Naive thymus-derived CD8-positive, alpha-beta T cell (primary cell): ENCODE measurements at regions not wholly inside any gene's neighbourhood (a gene's known extent, or its start where the extent isn't known, plus 50 kb on each side); places are given as distances from the start of the nearest gene placed in this dataset.

Source experiments
- ATAC-seq, 2 donors: fragments of 150-1000 bp; cut with Tn5 transposase in 1 of 2; sonication (Bioruptor Pico), chemical (Tn5 transposase) in 1 of 2; 1 replicate in 1 of 2; 2 replicates in 1 of 2; pipeline ENCODE4 v1.10.0; 2021; ENCODE audit warnings: mild to moderate bottlenecking in 2 of 2, moderate library complexity in 2 of 2
- POLR2A ChIA-PET: fragments of 350-600 bp; sonication (Branson Sonifier 250); formaldehyde crosslinking; loops from one replicate; lab custom pipeline; 2021; ENCODE audit warnings: antibody characterized with exemption; lab: Charles Lee
- DNase-seq, 10 donors: peaks; one replicate each; pipeline versions ENCODE4 v3.0.0 to v3.0.0-alpha.2; 2020 to 2022
- H3K27ac Mint-ChIP-seq, 10 donors: one replicate each; pipeline ENCODE4 v1.8.0; 2020 to 2022; ENCODE audit warnings: mild to moderate bottlenecking in 10 of 10, mixed read lengths in 10 of 10, moderate library complexity in 4 of 10, inconsistent platforms in 1 of 10
- H3K27me3 Mint-ChIP-seq, 5 donors: one replicate each; pipeline ENCODE4 v1.8.0; 2021 to 2022; ENCODE audit warnings: mixed read lengths in 5 of 5
- H3K36me3 Mint-ChIP-seq, 3 donors: one replicate each; pipeline ENCODE4 v1.8.0; 2020 to 2022; ENCODE audit warnings: mixed read lengths in 3 of 3, mild to moderate bottlenecking in 2 of 3, inconsistent platforms in 1 of 3
- H3K4me1 Mint-ChIP-seq, 4 donors: one replicate each; pipeline ENCODE4 v1.8.0; 2021 to 2022; ENCODE audit warnings: mixed read lengths in 4 of 4
- H3K4me3 Mint-ChIP-seq, 10 donors: one replicate each; pipeline ENCODE4 v1.8.0; 2020 to 2022; ENCODE audit warnings: mild to moderate bottlenecking in 10 of 10, mixed read lengths in 10 of 10, moderate library complexity in 6 of 10, inconsistent platforms in 1 of 10
- H3K9me3 Mint-ChIP-seq, 9 donors: one replicate each; pipeline ENCODE4 v1.8.0; 2020 to 2022; ENCODE audit warnings: mixed read lengths in 9 of 9, mild to moderate bottlenecking in 3 of 9, inconsistent platforms in 1 of 9, moderate library complexity in 1 of 9

DNA sequence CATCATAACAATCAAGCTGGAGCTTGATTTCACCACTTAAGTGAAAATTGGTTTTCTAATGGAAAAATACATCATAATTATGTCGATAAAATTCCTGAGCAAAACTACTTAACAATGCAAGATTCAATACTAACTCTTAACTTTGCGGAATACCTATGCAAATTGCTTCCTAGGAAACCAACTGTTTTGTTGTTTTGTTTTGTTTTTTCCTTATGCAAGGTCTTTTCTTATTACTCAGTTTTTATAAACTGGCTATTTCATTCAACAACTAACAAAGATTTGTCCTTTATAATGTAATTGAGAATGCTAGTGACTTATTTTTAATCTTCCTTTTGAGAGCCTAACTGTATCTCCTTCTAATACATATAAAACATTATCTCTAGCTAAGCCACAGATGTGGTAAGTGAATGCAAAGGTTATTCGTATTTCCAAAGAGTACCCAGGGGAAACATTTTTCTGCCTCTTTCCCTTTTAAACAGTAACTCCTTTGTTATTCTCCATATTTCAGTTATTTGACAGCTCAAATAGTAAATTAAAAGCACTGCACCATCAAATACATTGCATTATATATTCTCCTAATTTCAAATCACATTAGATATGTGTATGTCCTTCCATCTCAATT is 609.4 kb downstream of the SLCO4C1 start:
- DNase-seq (no peak), ATAC-seq (no peak)
- H3K27ac Mint-ChIP-seq = no peak overlapping the region
- H3K4me3 Mint-ChIP-seq = no peak overlapping the region
- POLR2A ChIA-PET = no interaction called here
- peaks cover 0 to 1% (median 0%) of the 10 kb centered on the region in 4 donors for H3K4me1 Mint-ChIP-seq
- peaks cover 0 to 3% (median 0%) of the 10 kb centered on the region in 5 donors for H3K27me3 Mint-ChIP-seq
- no peaks in the 10 kb centered on the region for H3K36me3 Mint-ChIP-seq
- no peaks in the 10 kb centered on the region for H3K9me3 Mint-ChIP-seq

GRCh38 chr5:101679816-101680215 is 616.3 kb downstream of the SLCO4C1 start:
- no peak overlapping the region for H3K27ac Mint-ChIP-seq
- ATAC-seq = no peak
- H3K27me3 Mint-ChIP-seq = peaks cover 0 to 3% (median 0%) of the 10 kb centered on the region in 5 donors
- no peaks in the 10 kb centered on the region for H3K9me3 Mint-ChIP-seq
- no peaks in the 10 kb centered on the region for H3K36me3 Mint-ChIP-seq
- DNase-seq = no peak
- POLR2A ChIA-PET = no interaction called here
- H3K4me3 Mint-ChIP-seq = no peak overlapping the region
- H3K4me1 Mint-ChIP-seq = peaks cover 0 to 2% (median 0%) of the 10 kb centered on the region in 4 donors

DNA sequence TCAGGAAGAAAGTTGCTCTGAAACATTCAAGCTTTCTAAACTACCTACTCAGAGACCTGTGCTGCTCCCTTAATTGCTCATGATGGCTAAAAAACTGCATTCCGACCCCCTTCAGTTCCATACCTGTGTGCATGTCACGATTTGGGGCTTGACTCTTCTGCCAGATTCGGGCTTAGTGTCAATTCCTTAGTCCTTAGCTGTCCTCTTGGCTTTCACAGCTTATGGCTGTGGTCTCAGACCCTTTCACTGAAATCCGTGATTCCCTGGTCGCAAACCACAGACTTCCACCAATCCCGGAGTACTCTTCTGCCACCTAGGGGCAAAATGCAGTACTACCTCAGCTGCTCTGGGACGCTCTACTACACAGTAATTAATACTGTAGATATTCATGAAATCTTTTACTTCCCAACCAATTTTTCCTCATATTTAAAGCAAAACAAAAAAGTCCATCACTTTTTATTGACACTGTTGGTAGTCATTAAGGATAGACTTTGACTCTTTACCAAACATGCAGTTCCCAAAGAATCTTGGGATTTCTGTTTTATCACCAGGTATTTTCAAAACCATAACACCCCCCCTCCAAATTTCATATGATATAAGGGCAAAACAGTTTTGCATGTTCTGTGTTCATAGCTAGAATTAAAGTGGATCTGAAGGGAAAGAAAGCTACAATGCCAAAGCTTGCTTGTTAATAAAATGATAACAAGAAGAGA is 617.4 kb downstream of the SLCO4C1 start:
- DNase-seq (peak in 5 of 10 donors; percentile 0 to 23 (median 13)), ATAC-seq (no peak)
- Mint-ChIP-seq H3K9me3 (no peaks in the 10 kb centered on the region), H3K36me3 (no peaks in the 10 kb centered on the region), H3K4me3 (no peak overlapping the region), H3K27ac (no peak overlapping the region), H3K4me1 (peaks cover 0 to 2% (median 0%) of the 10 kb centered on the region in 4 donors), H3K27me3 (peaks cover 0 to 3% (median 0%) of the 10 kb centered on the region in 5 donors)
- POLR2A ChIA-PET = no interaction called here

GRCh38 chr5:101677961-101678360 is 618.1 kb downstream of the SLCO4C1 start:
- H3K36me3 Mint-ChIP-seq = no peaks in the 10 kb centered on the region
- H3K9me3 Mint-ChIP-seq = no peaks in the 10 kb centered on the region
- POLR2A ChIA-PET = no interaction called here
- H3K4me3 Mint-ChIP-seq = no peak overlapping the region
- H3K27ac Mint-ChIP-seq = no peak overlapping the region
- ATAC-seq (no peak), DNase-seq (no peak)
- peaks cover 0 to 3% (median 0%) of the 10 kb centered on the region in 5 donors for H3K27me3 Mint-ChIP-seq
- H3K4me1 Mint-ChIP-seq = peaks cover 0 to 2% (median 0%) of the 10 kb centered on the region in 4 donors

GRCh38 chr5:101676646-101677045 is 619.4 kb downstream of the SLCO4C1 start:
- no peak overlapping the region for H3K4me3 Mint-ChIP-seq
- DNase-seq (no peak), ATAC-seq (no peak)
- H3K27me3 Mint-ChIP-seq = peaks cover 0 to 3% (median 0%) of the 10 kb centered on the region in 5 donors
- no peaks in the 10 kb centered on the region for H3K36me3 Mint-ChIP-seq
- POLR2A ChIA-PET = no interaction called here
- no peaks in the 10 kb centered on the region for H3K9me3 Mint-ChIP-seq
- peaks cover 0 to 2% (median 0%) of the 10 kb centered on the region in 4 donors for H3K4me1 Mint-ChIP-seq
- no peak overlapping the region for H3K27ac Mint-ChIP-seq

GRCh38 chr5:101675510-101676219 is 620.4 kb downstream of the SLCO4C1 start:
- H3K4me3 Mint-ChIP-seq = no peak overlapping the region
- H3K4me1 Mint-ChIP-seq = peaks cover 0 to 2% (median 0%) of the 10 kb centered on the region in 4 donors
- ATAC-seq (no peak), DNase-seq (no peak)
- H3K9me3 Mint-ChIP-seq = no peaks in the 10 kb centered on the region
- H3K27ac Mint-ChIP-seq = no peak overlapping the region
- POLR2A ChIA-PET = no interaction called here
- peaks cover 0 to 8% (median 0%) of the 10 kb centered on the region in 5 donors for H3K27me3 Mint-ChIP-seq
- H3K36me3 Mint-ChIP-seq = no peaks in the 10 kb centered on the region

GRCh38 chr5:101673120-101673519 is 623.0 kb downstream of the SLCO4C1 start:
- no peak for ATAC-seq
- H3K27me3 Mint-ChIP-seq = peaks cover 0 to 8% (median 0%) of the 10 kb centered on the region in 5 donors
- H3K4me1 Mint-ChIP-seq = no peaks in the 10 kb centered on the region
- H3K9me3 Mint-ChIP-seq = no peaks in the 10 kb centered on the region
- H3K36me3 Mint-ChIP-seq = no peaks in the 10 kb centered on the region
- no peak for DNase-seq
- H3K4me3 Mint-ChIP-seq = no peak overlapping the region
- H3K27ac Mint-ChIP-seq = no peak overlapping the region
- POLR2A ChIA-PET = no interaction called here

DNA sequence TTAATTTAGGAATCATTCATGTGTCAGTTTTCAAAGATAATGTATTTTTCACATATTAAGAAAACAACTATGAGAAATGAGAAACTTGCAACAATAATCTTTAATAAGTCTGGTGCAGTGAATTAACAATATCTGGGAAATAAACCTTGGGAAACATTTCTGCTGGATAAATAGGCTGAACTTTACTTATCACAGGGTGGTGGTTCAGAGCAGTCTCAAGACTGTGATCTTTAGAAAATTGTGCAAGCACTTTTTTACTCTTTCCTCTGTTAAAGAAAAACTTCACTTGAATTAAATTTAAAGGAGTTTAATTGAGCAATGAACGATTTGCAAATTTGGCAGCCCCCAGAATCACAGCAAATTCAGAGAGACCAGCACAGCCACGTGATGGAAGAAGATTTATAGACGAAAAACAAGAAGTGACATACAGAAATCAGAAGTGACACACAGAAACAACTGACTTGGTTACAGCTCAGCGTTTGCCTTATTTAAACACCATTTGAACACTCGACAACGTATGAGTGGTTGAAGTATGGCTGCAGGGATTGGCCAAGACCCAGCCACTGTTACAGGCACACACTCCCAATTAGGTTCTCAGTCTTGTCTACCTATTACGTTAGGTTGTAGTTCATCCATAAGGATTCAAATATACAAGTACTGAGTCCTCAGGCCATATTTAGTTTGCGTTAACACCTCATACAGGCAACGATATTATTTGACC is 631.9 kb downstream of the SLCO4C1 start:
- POLR2A ChIA-PET = no interaction called here

GRCh38 chr5:101663543-101663942 is 632.5 kb downstream of the SLCO4C1 start:
- ATAC-seq = no peak
- peaks cover 0 to 2% (median 0%) of the 10 kb centered on the region in 9 donors for H3K9me3 Mint-ChIP-seq
- no peak overlapping the region for H3K27ac Mint-ChIP-seq
- no peak for DNase-seq
- H3K4me3 Mint-ChIP-seq = no peak overlapping the region
- POLR2A ChIA-PET = no interaction called here
- peaks cover 0 to 2% (median 0%) of the 10 kb centered on the region in 5 donors for H3K27me3 Mint-ChIP-seq
- H3K4me1 Mint-ChIP-seq = no peaks in the 10 kb centered on the region
- no peaks in the 10 kb centered on the region for H3K36me3 Mint-ChIP-seq

More for the DNA sequence above, 631.9 kb downstream of the SLCO4C1 start:
- ATAC-seq = no peak
- Mint-ChIP-seq H3K4me1 (no peaks in the 10 kb centered on the region), H3K9me3 (peaks cover 0 to 2% (median 0%) of the 10 kb centered on the region in 9 donors), H3K27ac (no peak overlapping the region), H3K36me3 (no peaks in the 10 kb centered on the region), H3K4me3 (no peak overlapping the region), H3K27me3 (peaks cover 0 to 2% (median 0%) of the 10 kb centered on the region in 5 donors)
- no peak for DNase-seq

GRCh38 chr5:101662263-101662662 is 633.8 kb downstream of the SLCO4C1 start:
- H3K36me3 Mint-ChIP-seq = no peaks in the 10 kb centered on the region

GRCh38 chr5:101658433-101658832 is 637.7 kb downstream of the SLCO4C1 start:
- peaks cover 0 to 2% (median 0%) of the 10 kb centered on the region in 5 donors for H3K27me3 Mint-ChIP-seq
- H3K4me3 Mint-ChIP-seq = no peak overlapping the region
- H3K9me3 Mint-ChIP-seq = no peaks in the 10 kb centered on the region
- ATAC-seq = no peak
- POLR2A ChIA-PET = no interaction called here
- no peaks in the 10 kb centered on the region for H3K4me1 Mint-ChIP-seq
- no peak for DNase-seq
- H3K27ac Mint-ChIP-seq = no peak overlapping the region
- H3K36me3 Mint-ChIP-seq = no peaks in the 10 kb centered on the region

More at GRCh38 chr5:101662263-101662662, 633.8 kb downstream of the SLCO4C1 start:
- peaks cover 0 to 2% (median 0%) of the 10 kb centered on the region in 9 donors for H3K9me3 Mint-ChIP-seq
- H3K27ac Mint-ChIP-seq = no peak overlapping the region
- POLR2A ChIA-PET = no interaction called here
- DNase-seq = no peak
- no peaks in the 10 kb centered on the region for H3K4me1 Mint-ChIP-seq
- no peak overlapping the region for H3K4me3 Mint-ChIP-seq
- H3K27me3 Mint-ChIP-seq = peaks cover 0 to 2% (median 0%) of the 10 kb centered on the region in 5 donors
- ATAC-seq = no peak

GRCh38 chr5:101653996-101654395 is 642.1 kb downstream of the SLCO4C1 start:
- no peak for DNase-seq
- POLR2A ChIA-PET = no interaction called here
- Mint-ChIP-seq H3K4me3 (no peak overlapping the region), H3K4me1 (no peaks in the 10 kb centered on the region), H3K27me3 (no peaks in the 10 kb centered on the region), H3K36me3 (no peaks in the 10 kb centered on the region), H3K9me3 (no peaks in the 10 kb centered on the region), H3K27ac (no peak overlapping the region)
- ATAC-seq = no peak
